Naive thymus-derived CD4-positive, alpha-beta T cell (primary cell): ENCODE measurements at regions not wholly inside any gene's neighbourhood (a gene's known extent, or its start where the extent isn't known, plus 50 kb on each side); places are given as distances from the start of the nearest gene placed in this dataset.

Experiments
- ATAC-seq: fragments of 150-1000 bp; cut with Tn5 transposase; 2 replicates; pipeline ENCODE4 v1.10.0; 2021; ENCODE audit warnings: mild to moderate bottlenecking, moderate library complexity
- CTCF ChIA-PET: fragments of 350-600 bp; sonication (Branson Sonifier 250); formaldehyde crosslinking; loops from one replicate; lab custom pipeline; 2021; ENCODE audit warnings: antibody characterized with exemption; lab: Charles Lee
- POLR2A ChIA-PET: fragments of 350-600 bp; sonication (Branson Sonifier 250); formaldehyde crosslinking; loops from one replicate; lab custom pipeline; 2021; ENCODE audit warnings: antibody characterized with exemption, inconsistent platforms; lab: Charles Lee
- DNase-seq, 9 donors: peaks; one replicate each; pipeline versions ENCODE4 v3.0.0 to v3.0.0-alpha.2; 2020 to 2022; ENCODE audit warnings: mixed read lengths in 1 of 9
- H3K27ac ChIP-seq: one replicate; pipeline ENCODE4 v1.7.0; 2013; ENCODE audit warnings: mild to moderate bottlenecking, low read depth, low read length, moderate library complexity
- H3K27me3 ChIP-seq, 2 donors: one replicate each; pipeline ENCODE4 v1.7.0; 2013; ENCODE audit warnings: low read length in 2 of 2, mild to moderate bottlenecking in 2 of 2, moderate library complexity in 2 of 2; ENCODE audit not compliant: control insufficient read depth in 2 of 2, insufficient read depth in 2 of 2
- H3K36me3 ChIP-seq, 3 experiments: 1 replicate in 2 of 3; 2 replicates in 1 of 3; pipeline ENCODE4 v1.7.0; 2013; ENCODE audit warnings: low read length in 3 of 3, mild to moderate bottlenecking in 3 of 3, moderate library complexity in 1 of 3; ENCODE audit not compliant: insufficient read depth in 3 of 3, control insufficient read depth in 2 of 3
- H3K4me1 ChIP-seq, 2 donors: one replicate each; pipeline ENCODE4 v1.7.0; 2013; ENCODE audit warnings: low read length in 2 of 2, mild to moderate bottlenecking in 2 of 2, moderate library complexity in 1 of 2; ENCODE audit not compliant: control insufficient read depth in 2 of 2, insufficient read depth in 2 of 2
- H3K4me3 ChIP-seq: 2 replicates; pipeline ENCODE4 v1.7.0; 2013; ENCODE audit warnings: mild to moderate bottlenecking, low read length
- H3K9me3 ChIP-seq, 3 experiments: 1 replicate in 2 of 3; 2 replicates in 1 of 3; pipeline ENCODE4 v1.7.0; 2013; ENCODE audit warnings: low read length in 3 of 3; ENCODE audit not compliant: control insufficient read depth in 2 of 3
- H3K27ac Mint-ChIP-seq, 9 donors: one replicate each; pipeline ENCODE4 v1.8.0; 2020 to 2022; ENCODE audit warnings: mixed read lengths in 9 of 9, mild to moderate bottlenecking in 8 of 9, moderate library complexity in 5 of 9, inconsistent platforms in 2 of 9
- H3K27me3 Mint-ChIP-seq, 5 donors: one replicate each; pipeline ENCODE4 v1.8.0; 2021 to 2022; ENCODE audit warnings: mixed read lengths in 5 of 5, mild to moderate bottlenecking in 1 of 5
- H3K36me3 Mint-ChIP-seq, 5 donors: one replicate each; pipeline ENCODE4 v1.8.0; 2020 to 2022; ENCODE audit warnings: mixed read lengths in 5 of 5, mild to moderate bottlenecking in 3 of 5, inconsistent platforms in 1 of 5
- H3K4me1 Mint-ChIP-seq, 7 donors: one replicate each; pipeline ENCODE4 v1.8.0; 2020 to 2022; ENCODE audit warnings: mixed read lengths in 7 of 7, mild to moderate bottlenecking in 3 of 7, inconsistent platforms in 1 of 7
- H3K4me3 Mint-ChIP-seq, 10 donors: one replicate each; pipeline ENCODE4 v1.8.0; 2020 to 2022; ENCODE audit warnings: mild to moderate bottlenecking in 10 of 10, mixed read lengths in 10 of 10, moderate library complexity in 6 of 10, inconsistent platforms in 2 of 10
- H3K9me3 Mint-ChIP-seq, 11 donors: one replicate each; pipeline ENCODE4 v1.8.0; 2020 to 2022; ENCODE audit warnings: mixed read lengths in 11 of 11, mild to moderate bottlenecking in 4 of 11, inconsistent platforms in 1 of 11, moderate library complexity in 1 of 11
- intact Hi-C, 2 donors: fragments of 100-400 bp; cut with micrococcal nuclease; formaldehyde crosslinking; loops; one replicate each; pipeline ENCODE4 v1.15.1; 2023

- ATAC-seq, result no peak
- no peaks in the 10 kb centered on the region for H3K4me1 ChIP-seq
- H3K27me3 ChIP-seq, result no peaks in the 10 kb centered on the region
- CTCF ChIA-PET, result interaction anchor here (0.6 kb wide), 1 partner anchor 60 kb away, joined by 3 read pairs; no protein-coding TSS in a partner anchor
- Mint-ChIP-seq H3K4me3 (no peak overlapping the region), H3K9me3 (no peaks in the 10 kb centered on the region), H3K36me3 (no peaks in the 10 kb centered on the region), H3K27me3 (no peaks in the 10 kb centered on the region), H3K4me1 (peaks cover 0 to 14% (median 12%) of the 10 kb centered on the region in 7 donors), H3K27ac (no peak overlapping the region)
- POLR2A ChIA-PET, result no interaction called here
- H3K27ac ChIP-seq, result no peak overlapping the region
- no peaks in the 10 kb centered on the region for H3K36me3 ChIP-seq
- no peaks in the 10 kb centered on the region for H3K9me3 ChIP-seq
- DNase-seq, result no peak
- H3K4me3 ChIP-seq, result no peak overlapping the region
- intact Hi-C loops, result no loop called here
Observed at GRCh38 chr11:104547996-104548661, 350.1 kb downstream of the CASP12 start.

DNA sequence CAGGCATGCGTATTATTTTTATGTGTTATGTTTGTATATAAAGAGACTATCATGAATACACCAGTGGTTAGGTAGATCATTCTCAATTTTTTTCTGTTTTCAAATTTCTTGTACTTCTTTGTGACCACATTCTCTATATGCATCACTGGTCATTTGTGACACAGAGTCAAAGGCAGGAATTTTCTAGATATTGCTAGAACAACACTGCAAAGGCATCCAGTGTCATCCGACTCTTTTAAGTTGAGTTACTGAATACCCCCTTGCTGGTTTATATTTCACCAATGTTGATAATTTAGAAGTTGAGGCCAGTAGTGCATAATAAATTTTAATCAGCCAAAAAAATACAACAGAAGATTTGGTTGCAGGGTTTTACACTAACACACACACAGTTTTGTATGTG is 351.8 kb downstream of the CASP12 start:
- intact Hi-C loops, result no loop called here
- DNase-seq (no peak), ATAC-seq (no peak)
- Histone ChIP-seq H3K9me3 (no peaks in the 10 kb centered on the region), H3K36me3 (no peaks in the 10 kb centered on the region), H3K4me3 (no peak overlapping the region), H3K27me3 (no peaks in the 10 kb centered on the region), H3K4me1 (no peaks in the 10 kb centered on the region), H3K27ac (no peak overlapping the region)
- H3K27me3 Mint-ChIP-seq, result no peaks in the 10 kb centered on the region
- no peak overlapping the region for H3K27ac Mint-ChIP-seq
- ChIA-PET CTCF (no interaction called here), POLR2A (no interaction called here)
- no peak overlapping the region for H3K4me3 Mint-ChIP-seq
- H3K4me1 Mint-ChIP-seq, result peaks cover 0 to 2% (median under 1%) of the 10 kb centered on the region in 7 donors
- no peaks in the 10 kb centered on the region for H3K36me3 Mint-ChIP-seq
- no peaks in the 10 kb centered on the region for H3K9me3 Mint-ChIP-seq

- H3K4me3 Mint-ChIP-seq, result no peak overlapping the region
- no peak overlapping the region for H3K27ac ChIP-seq
- H3K4me1 Mint-ChIP-seq, result no peaks in the 10 kb centered on the region
- intact Hi-C loops, result no loop called here
- ChIA-PET CTCF (no interaction called here), POLR2A (no interaction called here)
- H3K4me3 ChIP-seq, result no peak overlapping the region
- H3K4me1 ChIP-seq, result no peaks in the 10 kb centered on the region
- no peak overlapping the region for H3K27ac Mint-ChIP-seq
- H3K27me3 Mint-ChIP-seq, result peaks cover 0 to 8% (median 0%) of the 10 kb centered on the region in 5 donors
- H3K36me3 Mint-ChIP-seq, result no peaks in the 10 kb centered on the region
- no peaks in the 10 kb centered on the region for H3K9me3 ChIP-seq
- DNase-seq (no peak), ATAC-seq (no peak)
- H3K36me3 ChIP-seq, result no peaks in the 10 kb centered on the region
- no peaks in the 10 kb centered on the region for H3K9me3 Mint-ChIP-seq
- H3K27me3 ChIP-seq, result no peaks in the 10 kb centered on the region
Observed at GRCh38 chr11:104541701-104542100, 356.6 kb downstream of the CASP12 start.

GRCh38 chr11:104538313-104538712 is 359.9 kb downstream of the CASP12 start:
- H3K4me1 ChIP-seq, result no peaks in the 10 kb centered on the region
- intact Hi-C loops, result no loop called here
- H3K27me3 ChIP-seq, result no peaks in the 10 kb centered on the region
- no peak overlapping the region for H3K4me3 ChIP-seq
- H3K27ac ChIP-seq, result no peak overlapping the region
- Mint-ChIP-seq H3K4me1 (no peaks in the 10 kb centered on the region), H3K36me3 (no peaks in the 10 kb centered on the region), H3K9me3 (no peaks in the 10 kb centered on the region), H3K27ac (no peak overlapping the region), H3K27me3 (peaks cover 0 to 8% (median 0%) of the 10 kb centered on the region in 5 donors), H3K4me3 (no peak overlapping the region)
- ChIA-PET POLR2A (no interaction called here), CTCF (no interaction called here)
- DNase-seq (no peak), ATAC-seq (no peak)
- no peaks in the 10 kb centered on the region for H3K9me3 ChIP-seq
- no peaks in the 10 kb centered on the region for H3K36me3 ChIP-seq

DNA sequence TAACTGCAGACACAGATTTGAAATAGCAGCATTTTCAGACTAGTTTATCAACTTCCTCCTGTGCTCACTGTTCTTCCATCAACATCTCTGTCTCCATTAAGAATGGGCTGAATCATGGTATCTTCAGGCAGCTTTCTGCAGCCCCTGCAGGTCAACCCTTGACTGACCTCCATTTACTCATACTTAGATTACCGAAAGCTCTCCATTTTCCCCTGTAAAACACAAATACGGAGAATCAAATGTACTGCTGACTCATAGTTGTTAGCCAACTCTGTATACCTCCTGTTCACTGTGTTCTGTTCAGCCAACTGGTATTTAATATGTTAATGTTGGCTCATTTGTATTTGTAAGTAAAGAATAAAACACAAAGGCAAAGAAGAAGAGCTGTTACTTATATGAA is 364.0 kb downstream of the CASP12 start:
- Histone ChIP-seq H3K36me3 (no peaks in the 10 kb centered on the region), H3K27me3 (no peaks in the 10 kb centered on the region), H3K4me3 (no peak overlapping the region), H3K27ac (no peak overlapping the region), H3K9me3 (no peaks in the 10 kb centered on the region), H3K4me1 (no peaks in the 10 kb centered on the region)
- no peak overlapping the region for H3K4me3 Mint-ChIP-seq
- peaks cover 0 to 4% (median 2%) of the 10 kb centered on the region in 5 donors for H3K27me3 Mint-ChIP-seq
- intact Hi-C loops, result no loop called here
- CTCF ChIA-PET, result interaction anchor here (0.8 kb wide), 1 partner anchor 33 kb away, joined by 3 read pairs; no protein-coding TSS in a partner anchor
- DNase-seq (no peak), ATAC-seq (no peak)
- POLR2A ChIA-PET, result no interaction called here
- H3K9me3 Mint-ChIP-seq, result no peaks in the 10 kb centered on the region
- H3K4me1 Mint-ChIP-seq, result no peaks in the 10 kb centered on the region
- H3K27ac Mint-ChIP-seq, result no peak overlapping the region
- H3K36me3 Mint-ChIP-seq, result no peaks in the 10 kb centered on the region

DNA sequence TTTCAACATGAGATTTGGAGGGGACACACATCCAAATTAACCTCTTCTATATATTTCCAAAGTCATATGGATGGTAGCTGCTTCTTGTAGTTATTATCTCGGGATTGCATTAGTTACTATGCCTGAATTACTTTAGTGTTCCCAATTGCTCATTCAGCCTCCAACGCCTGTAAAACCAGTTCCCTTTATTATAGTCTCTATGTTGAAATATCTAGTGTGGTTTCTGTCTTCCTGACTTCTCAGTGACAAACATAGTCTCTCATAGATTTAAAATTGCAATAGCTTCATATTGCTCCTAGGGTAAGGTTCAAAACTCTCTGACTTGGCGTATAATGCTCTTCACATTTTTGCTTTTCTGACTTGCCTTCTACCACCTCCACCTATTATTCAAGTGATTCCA is 366.4 kb downstream of the CASP12 start:
- Histone ChIP-seq H3K27ac (no peak overlapping the region), H3K9me3 (no peaks in the 10 kb centered on the region), H3K4me3 (no peak overlapping the region), H3K36me3 (no peaks in the 10 kb centered on the region), H3K27me3 (no peaks in the 10 kb centered on the region), H3K4me1 (no peaks in the 10 kb centered on the region)
- H3K4me1 Mint-ChIP-seq, result no peaks in the 10 kb centered on the region
- H3K27me3 Mint-ChIP-seq, result peaks cover 0 to 4% (median 3%) of the 10 kb centered on the region in 5 donors
- ATAC-seq (peak; percentile 32), DNase-seq (no peak)
- no peak overlapping the region for H3K27ac Mint-ChIP-seq
- CTCF ChIA-PET, result interaction anchor here (0.5 to 0.9 kb wide), 2 partner anchors 465 to 1198 kb away, joined by 3 read pairs; no protein-coding TSS in a partner anchor
- intact Hi-C loops, result loop anchor here in 1 of 2 donors (1.0 kb wide), 1 partner anchor 468 kb away; no protein-coding TSS in a partner anchor
- POLR2A ChIA-PET, result interaction anchor here (0.5 kb wide), 1 partner anchor 385 kb away, joined by 3 read pairs; no protein-coding TSS in a partner anchor
- H3K4me3 Mint-ChIP-seq, result no peak overlapping the region
- no peaks in the 10 kb centered on the region for H3K36me3 Mint-ChIP-seq
- H3K9me3 Mint-ChIP-seq, result no peaks in the 10 kb centered on the region

DNA sequence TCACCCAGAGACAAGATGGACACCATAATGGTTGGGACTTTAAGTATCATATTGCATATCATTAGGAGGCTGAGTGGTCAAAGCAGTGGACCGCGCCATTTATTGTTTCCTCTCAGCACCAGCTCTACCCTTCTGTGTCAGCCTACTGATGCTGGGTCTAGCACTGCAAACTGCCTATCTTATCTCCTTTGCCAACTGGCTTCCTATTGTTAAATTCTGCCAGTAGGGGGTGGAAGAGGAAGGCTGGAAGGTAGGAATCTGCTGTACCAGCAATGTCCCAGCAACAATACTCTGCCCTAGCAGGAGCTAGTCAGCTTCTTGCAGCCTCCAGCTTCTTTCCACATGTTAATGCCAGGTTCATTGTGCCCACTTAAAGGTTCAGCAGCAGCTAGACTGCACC is 367.1 kb upstream of the PDGFD start:
- no peaks in the 10 kb centered on the region for H3K4me1 Mint-ChIP-seq
- Histone ChIP-seq H3K27me3 (no peaks in the 10 kb centered on the region), H3K36me3 (no peaks in the 10 kb centered on the region), H3K4me3 (no peak overlapping the region), H3K9me3 (no peaks in the 10 kb centered on the region), H3K27ac (no peak overlapping the region), H3K4me1 (no peaks in the 10 kb centered on the region)
- no peaks in the 10 kb centered on the region for H3K9me3 Mint-ChIP-seq
- peaks cover 0 to 4% (median 3%) of the 10 kb centered on the region in 5 donors for H3K27me3 Mint-ChIP-seq
- intact Hi-C loops, result loop anchor here in 1 of 2 donors (1.0 kb wide), 1 partner anchor 469 kb away; no protein-coding TSS in a partner anchor
- H3K4me3 Mint-ChIP-seq, result no peak overlapping the region
- H3K27ac Mint-ChIP-seq, result no peak overlapping the region
- ATAC-seq (peak; percentile 59), DNase-seq (peak in 6 of 9 donors; percentile 11 to 37 (median 22))
- ChIA-PET POLR2A (interaction anchor here (0.5 kb wide), 1 partner anchor 386 kb away, joined by 3 read pairs; no protein-coding TSS in a partner anchor), CTCF (interaction anchor here (0.9 kb wide), 1 partner anchor 466 kb away, joined by 3 read pairs; no protein-coding TSS in a partner anchor)
- H3K36me3 Mint-ChIP-seq, result no peaks in the 10 kb centered on the region
